GM13976 (cell line): ENCODE measurements at regions not wholly inside any gene's neighbourhood (a gene's known extent, or its start where the extent isn't known, plus 50 kb on each side); places are given as distances from the start of the nearest gene placed in this dataset.
"Not testable (repeated sequence)": the region's sequence is repeated elsewhere in the genome, so short reads cannot be mapped to it uniquely, and the experiment has no call there.

Source experiments
- DNase-seq: peaks from one replicate; pipeline ENCODE4 v3.0.0; 2012; ENCODE audit warnings: low spot score
- in situ Hi-C: fragments of 300-500 bp; cut with MboI; formaldehyde crosslinking; loops from one replicate; pipeline ENCODE4 v1.12.0; 2022; ENCODE audit warnings: low sequenced_read_pairs, mixed read lengths, inconsistent platforms; ENCODE audit not compliant: unreplicated experiment
- TF ChIP-seq, protein P1 (sequence below): IDR thresholded peaks from 2 replicates; pipeline ENCODE4 v1.5.1; 2012; ENCODE audit warnings: borderline replicate concordance, mild to moderate bottlenecking; ENCODE audit not compliant: insufficient read depth; ENCODE audit errors: extremely low read depth, missing control alignments, control extremely low read depth

GRCh38 chr7:81187753-81188152 lies 268.9 kb upstream of the SEMA3C start:
- no peak for DNase-seq
- in situ Hi-C loops, result no loop called here
- TF ChIP-seq, protein P1, sequence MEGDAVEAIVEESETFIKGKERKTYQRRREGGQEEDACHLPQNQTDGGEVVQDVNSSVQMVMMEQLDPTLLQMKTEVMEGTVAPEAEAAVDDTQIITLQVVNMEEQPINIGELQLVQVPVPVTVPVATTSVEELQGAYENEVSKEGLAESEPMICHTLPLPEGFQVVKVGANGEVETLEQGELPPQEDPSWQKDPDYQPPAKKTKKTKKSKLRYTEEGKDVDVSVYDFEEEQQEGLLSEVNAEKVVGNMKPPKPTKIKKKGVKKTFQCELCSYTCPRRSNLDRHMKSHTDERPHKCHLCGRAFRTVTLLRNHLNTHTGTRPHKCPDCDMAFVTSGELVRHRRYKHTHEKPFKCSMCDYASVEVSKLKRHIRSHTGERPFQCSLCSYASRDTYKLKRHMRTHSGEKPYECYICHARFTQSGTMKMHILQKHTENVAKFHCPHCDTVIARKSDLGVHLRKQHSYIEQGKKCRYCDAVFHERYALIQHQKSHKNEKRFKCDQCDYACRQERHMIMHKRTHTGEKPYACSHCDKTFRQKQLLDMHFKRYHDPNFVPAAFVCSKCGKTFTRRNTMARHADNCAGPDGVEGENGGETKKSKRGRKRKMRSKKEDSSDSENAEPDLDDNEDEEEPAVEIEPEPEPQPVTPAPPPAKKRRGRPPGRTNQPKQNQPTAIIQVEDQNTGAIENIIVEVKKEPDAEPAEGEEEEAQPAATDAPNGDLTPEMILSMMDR, result no peak

DNA sequence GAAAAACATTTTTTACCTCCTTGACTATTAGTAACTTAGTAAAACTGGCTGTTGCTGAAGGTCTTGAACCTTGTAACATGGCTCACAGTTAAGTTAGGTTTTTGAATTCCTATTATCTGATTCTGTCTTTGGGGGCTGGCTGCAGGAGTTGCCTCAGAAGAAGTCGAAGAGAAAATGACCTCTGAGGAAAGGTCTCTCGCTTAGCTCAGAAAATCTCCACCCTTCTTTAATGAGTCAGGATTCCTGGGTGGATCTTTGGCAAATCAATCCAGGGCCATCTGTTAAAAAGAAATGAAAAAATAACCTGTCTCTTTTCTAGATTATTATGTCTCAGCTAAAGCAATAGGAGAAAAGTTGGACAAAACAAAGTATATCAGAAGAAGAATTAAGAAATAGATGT lies 267.8 kb upstream of the SEMA3C start:
- TF ChIP-seq, protein P1, result no peak
- no peak for DNase-seq
- in situ Hi-C loops, result no loop called here

- TF ChIP-seq, protein P1, result no peak
- in situ Hi-C loops, result no loop called here
- no peak for DNase-seq
Measured at GRCh38 chr7:81185072-81185471, 266.2 kb upstream of the SEMA3C start.

DNA sequence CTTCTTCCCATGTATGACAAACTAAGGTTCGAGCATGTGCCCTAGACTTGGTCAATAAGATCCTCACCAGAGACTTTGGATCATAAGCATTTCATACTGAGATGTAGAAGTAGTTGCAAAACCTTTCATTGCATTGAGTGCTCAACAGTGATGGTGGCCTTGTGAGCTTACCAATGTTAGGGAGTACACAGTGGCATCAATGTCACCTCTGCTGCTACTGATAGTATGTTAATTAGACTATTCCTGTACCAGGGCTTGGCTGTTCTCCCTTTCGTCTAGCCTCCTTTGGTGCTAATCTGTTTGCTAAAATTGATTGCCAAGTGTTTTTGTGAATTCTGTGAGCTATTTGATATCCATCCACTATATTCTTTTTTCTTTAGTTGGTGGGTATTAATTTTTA lies 264.5 kb upstream of the SEMA3C start:
- DNase-seq, result no peak
- TF ChIP-seq, protein P1, result no peak
- in situ Hi-C loops, result no loop called here

GRCh38 chr7:81182056-81182455 lies 263.2 kb upstream of the SEMA3C start:
- DNase-seq, in situ Hi-C loops: not testable (repeated sequence)

GRCh38 chr7:81181066-81181465 lies 262.2 kb upstream of the SEMA3C start:
- TF ChIP-seq, protein P1, result no peak
- in situ Hi-C loops, result no loop called here

DNA sequence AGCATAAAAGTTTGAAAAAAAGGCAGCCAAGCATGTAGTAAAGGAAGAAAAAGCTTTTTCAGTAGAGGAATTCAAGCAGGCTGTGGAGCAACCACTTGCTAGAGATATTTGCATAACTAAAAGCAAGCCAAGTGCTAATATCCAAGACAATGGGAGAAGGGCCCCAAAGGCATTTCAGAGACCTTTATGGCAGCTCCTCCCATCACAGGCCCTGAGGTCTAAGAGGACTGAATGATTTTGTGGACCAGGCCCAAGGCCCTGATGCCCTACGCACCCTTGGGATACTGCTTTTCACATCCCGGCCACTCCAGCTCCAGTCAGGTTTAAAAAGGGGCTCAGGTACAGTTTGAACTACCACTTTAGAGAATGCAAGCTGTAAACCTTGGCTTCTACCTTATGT lies 261.7 kb upstream of the SEMA3C start:
- DNase-seq, result no peak
- in situ Hi-C loops, result no loop called here
- TF ChIP-seq, protein P1, result no peak

More at GRCh38 chr7:81181066-81181465, 262.2 kb upstream of the SEMA3C start:
- no peak for DNase-seq
